Stimulated activated CD4-positive, alpha-beta T cell treated with anti-CD3 and anti-CD28 coated beads, Interleukin-12 subunit alpha, Interleukin-12 subunit beta, amount 100 ng/mL, for 48 hours (primary cell): ENCODE measurements at regions not wholly inside any gene's neighbourhood (a gene's known extent, or its start where the extent isn't known, plus 50 kb on each side); places are given as distances from the start of the nearest gene placed in this dataset.
"Not testable (repeated sequence)": the region's sequence is repeated elsewhere in the genome, so short reads cannot be mapped to it uniquely, and the experiment has no call there.

Experiments used
- DNase-seq, 3 donors: peaks; one replicate each; pipeline ENCODE4 v3.0.0-alpha.2; 2020; ENCODE audit warnings: low read depth in 2 of 3, low spot score in 1 of 3

GRCh38 chr2:17363846-17364245, 154.4 kb downstream of the RAD51AP2 start:
- no peak for DNase-seq

DNA sequence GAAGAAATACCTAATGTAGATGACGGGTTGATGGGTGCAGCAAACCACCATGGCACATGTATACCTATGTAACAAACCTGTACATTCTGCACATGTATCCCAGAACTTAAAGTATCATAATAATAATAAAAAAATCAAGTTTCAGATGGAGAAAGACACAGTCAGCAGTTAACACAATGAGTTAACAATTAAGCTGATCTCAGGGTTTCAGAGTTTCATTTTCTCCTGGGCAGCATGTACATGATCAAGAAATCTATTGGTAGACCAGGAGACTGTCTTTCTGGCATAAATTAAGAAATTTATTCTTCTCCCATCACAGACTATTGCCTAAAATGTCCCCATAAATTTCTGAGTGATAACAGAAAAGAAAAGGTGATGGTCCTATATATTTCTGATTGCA, 155.3 kb downstream of the RAD51AP2 start:
- no peak for DNase-seq

GRCh38 chr2:17355608-17356329, 162.5 kb downstream of the RAD51AP2 start:
- DNase-seq: no peak

DNA sequence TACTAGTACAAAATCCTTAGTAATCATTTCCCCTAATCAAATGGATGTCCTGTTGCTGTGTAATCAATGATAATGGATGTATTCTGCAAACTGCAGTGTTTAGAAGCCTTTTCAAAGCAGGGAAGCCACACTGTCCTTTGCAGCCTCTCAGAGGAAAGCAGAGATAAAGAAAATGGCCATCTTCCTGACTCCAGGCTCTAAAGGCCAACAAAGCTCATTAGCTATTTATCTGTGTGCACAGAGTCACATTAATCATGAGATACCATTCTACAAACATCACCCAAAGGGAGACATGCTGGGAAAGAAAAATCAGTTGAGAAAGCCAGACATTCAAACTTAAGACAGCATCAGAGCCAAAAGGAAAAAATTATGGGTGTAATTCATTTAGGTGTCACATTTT, 165.0 kb downstream of the RAD51AP2 start:
- DNase-seq: no peak

GRCh38 chr2:17342692-17343091, 175.5 kb downstream of the RAD51AP2 start:
- DNase-seq: not testable (repeated sequence)

GRCh38 chr2:17337507-17337906, 180.7 kb downstream of the RAD51AP2 start:
- no peak for DNase-seq

- no peak for DNase-seq
These were observed 181.8 kb downstream of the RAD51AP2 start for GRCh38 chr2:17336458-17336857.

- no peak for DNase-seq
These were observed 183.9 kb downstream of the RAD51AP2 start for GRCh38 chr2:17334300-17334699.

DNA sequence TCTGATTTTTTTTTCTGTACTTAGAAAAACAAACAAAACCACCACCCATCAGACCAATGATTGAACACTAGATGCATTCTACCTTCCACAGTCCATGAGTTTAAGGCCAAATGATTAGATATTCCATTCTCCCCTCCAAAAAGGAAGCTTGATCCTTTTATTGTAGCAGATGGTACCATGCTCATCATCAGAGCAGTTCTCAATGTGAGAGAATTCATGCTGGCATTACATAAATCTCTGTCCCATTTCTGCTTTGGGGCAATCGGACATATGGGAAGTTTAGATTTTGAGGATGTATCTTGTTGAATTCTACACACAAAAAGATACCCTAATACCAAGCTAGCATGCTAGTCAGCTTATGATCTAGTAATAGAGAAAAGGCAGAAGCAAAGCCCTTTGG, 186.6 kb downstream of the RAD51AP2 start:
- DNase-seq: no peak

- DNase-seq: no peak
These were observed 190.1 kb downstream of the RAD51AP2 start for GRCh38 chr2:17328161-17328560.

DNA sequence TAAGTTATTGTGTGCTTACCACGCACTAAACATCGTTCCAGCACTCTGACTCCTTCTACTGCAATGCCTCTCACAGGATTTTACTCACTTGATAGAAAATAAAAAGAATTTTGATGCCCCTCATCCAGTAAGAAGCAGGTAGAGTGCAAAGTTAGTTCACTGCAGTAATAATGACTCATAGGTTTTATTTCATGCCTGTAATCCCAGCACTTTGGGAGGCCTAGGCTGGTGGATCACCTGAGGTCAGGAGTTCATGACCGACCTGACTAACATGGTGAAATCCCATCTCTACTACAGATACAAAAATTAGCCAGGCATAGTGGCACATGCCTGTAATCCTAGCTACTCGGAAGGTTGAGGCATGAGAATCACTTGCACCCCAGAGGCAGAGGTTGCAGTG, 190.6 kb downstream of the RAD51AP2 start:
- no peak for DNase-seq

- DNase-seq: no peak
These were observed 191.5 kb downstream of the RAD51AP2 start for GRCh38 chr2:17326717-17327116.

DNA sequence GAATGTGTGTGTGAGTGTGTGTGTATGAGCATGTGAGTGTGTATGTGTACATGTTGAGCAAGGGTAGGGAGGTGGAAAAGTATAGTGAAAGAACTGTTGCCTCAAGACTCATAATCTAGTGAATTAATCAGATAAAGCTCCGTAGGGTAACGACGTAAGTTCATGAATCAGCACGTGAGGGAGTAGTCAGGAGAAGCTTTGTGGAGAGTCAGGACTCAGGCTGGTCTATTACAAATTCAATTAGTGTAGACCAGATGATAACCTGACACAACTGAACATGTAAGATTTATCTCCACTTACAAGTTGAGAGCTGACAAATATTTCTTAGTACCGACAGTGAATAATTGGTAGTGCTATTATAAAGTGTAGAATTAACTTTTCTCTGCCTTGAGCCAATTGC, 194.5 kb downstream of the RAD51AP2 start:
- no peak for DNase-seq

DNA sequence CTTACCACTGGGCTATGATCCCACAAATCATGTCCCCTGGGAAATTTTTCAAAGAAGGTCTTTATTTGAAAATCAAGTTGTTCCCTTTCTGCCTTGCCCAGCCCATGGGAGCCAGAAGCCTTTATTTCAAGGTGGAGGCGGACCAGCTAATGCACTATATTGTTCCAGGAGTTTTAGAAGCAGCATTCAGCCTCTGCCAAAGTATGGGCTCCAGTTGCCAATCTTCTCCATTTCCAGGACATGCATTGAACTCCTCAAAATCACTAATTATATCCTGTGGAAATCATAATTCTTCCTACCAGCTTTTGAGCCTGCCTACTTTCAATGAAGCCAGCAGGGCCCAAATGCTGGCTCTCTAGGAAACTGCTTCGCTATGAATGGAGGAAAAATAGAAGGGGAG, 195.8 kb downstream of the RAD51AP2 start:
- DNase-seq: no peak

GRCh38 chr2:17319090-17319489, 199.2 kb downstream of the RAD51AP2 start:
- DNase-seq: no peak

DNA sequence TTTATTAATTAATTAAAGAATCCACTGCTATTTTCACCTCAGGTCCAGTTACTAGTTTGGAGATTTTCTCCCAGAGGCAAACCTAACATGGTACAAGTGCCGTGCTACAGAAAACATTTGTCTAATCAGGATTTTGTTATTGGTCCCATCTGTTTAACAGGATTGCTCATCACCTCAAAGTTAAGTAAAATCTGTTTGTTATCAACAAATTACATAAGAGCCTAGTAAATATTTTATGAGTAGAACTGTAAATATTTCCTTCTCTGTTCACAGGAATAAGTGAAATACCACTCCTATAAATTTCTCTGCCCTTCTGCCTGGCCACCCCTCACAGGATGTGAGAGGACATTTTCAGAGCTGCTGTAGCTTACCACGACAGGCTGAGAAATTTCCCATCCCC, 200.2 kb downstream of the RAD51AP2 start:
- no peak for DNase-seq

- DNase-seq: no peak
These were observed 200.7 kb downstream of the RAD51AP2 start for GRCh38 chr2:17317439-17317976.

DNA sequence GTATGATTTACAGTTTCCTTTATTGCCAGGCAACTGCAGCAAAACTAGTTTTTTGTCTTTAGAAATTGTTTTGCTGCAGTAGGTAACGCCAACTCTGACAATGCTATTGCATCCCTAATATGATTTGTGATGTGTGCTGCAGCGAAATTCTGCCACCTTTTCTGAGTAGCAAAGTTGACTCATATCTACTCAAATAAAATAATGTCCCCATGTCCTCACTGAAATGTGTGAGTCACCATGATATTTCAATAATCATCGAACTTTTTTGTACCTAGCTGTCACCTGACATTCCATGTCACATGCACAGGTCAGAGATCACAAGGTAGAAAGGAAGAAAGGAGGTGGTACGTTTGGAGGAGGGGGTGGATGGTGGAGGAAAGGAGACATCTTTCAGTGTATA, 205.0 kb downstream of the RAD51AP2 start:
- DNase-seq: no peak

DNA sequence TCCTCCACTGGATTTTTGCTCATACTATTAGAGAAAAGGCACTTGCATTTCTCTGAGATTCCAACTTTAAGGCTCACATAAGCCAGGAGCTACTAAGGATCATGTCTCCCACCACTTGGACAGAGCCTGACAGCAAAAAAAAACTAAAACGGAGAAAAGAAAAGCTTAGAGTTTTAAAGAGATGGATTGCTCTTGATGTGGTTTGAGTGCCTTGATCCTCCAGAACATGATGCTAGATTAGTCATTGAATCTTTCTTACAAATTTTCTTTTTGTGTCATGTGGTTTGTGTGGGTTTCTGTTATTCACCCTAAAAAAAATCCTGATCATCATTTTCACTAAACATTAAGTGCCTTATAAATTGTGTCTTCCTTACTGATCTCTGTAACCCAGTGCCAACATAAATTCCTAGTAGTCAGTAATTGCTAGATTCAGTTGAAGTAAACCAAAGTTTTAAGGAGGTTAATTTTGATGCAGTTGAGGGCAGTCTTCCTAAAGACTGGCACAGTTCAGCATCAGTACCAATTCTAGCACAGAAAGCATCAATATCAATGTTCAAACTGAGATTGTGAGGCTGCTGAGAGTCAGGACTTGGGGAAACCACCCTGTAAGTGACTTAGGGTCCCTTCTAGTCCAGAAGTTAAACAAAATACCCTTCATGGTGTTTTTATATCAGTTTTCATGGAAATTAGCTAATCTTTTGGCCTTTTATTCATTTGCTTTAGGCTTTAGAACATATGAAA, 206.3 kb downstream of the RAD51AP2 start:
- no peak for DNase-seq

- no peak for DNase-seq
These were observed 207.1 kb downstream of the RAD51AP2 start for GRCh38 chr2:17311106-17311619.

DNA sequence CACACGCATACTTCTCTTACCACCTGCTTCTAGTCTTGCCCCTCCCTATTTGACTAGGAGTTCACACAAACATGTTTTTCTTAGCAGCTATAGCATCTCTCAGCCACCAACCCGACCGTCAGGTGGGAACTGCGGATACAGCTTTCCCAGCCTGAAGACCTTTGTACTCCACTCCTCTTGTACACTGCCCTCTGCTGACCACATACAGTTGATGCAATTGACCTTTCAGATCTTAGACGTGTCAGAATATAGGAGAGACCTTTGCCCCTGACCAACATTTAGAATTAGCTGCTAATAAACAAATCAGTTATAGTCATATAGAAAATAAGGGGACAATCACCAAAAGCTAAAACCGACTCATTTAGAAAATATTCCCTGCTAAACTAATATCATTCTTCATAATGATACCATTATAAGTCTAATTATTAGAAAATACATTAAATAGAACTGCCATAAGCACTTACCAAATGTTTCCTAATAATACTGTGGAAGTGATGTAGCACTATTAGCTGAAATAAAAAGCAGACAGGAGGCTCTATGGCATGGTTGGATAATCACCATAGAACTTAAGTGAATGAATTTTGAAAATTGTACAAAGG, 208.4 kb downstream of the RAD51AP2 start:
- no peak for DNase-seq

DNA sequence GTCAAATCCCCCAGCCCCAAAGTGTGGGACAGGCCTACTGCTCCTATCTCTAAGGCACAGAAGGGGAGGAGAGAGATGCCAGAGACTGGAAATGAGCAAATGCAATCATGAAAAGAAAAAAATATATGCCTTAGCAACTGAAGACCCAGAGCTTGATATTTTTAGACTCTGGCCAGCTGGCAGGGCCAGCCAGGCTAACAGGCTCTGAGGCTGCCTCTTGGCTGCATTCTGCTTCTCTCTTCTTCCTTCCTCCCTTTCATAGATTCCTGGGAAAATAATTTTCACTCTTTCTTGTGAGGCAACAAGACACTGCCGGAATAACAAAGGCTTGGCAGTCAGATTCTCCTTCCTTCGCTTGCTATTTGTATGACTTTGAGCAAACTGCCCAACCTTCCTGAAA, 209.1 kb downstream of the RAD51AP2 start:
- DNase-seq: no peak
